Common myeloid progenitor, CD34-positive (primary cell): ENCODE measurements at regions not wholly inside any gene's neighbourhood (a gene's known extent, or its start where the extent isn't known, plus 50 kb on each side); places are given as distances from the start of the nearest gene placed in this dataset.

Source experiments
- CTCF ChIA-PET: fragments of 350-600 bp; sonication (Branson Sonifier 250); formaldehyde crosslinking; loops from one replicate; lab custom pipeline; 2021; ENCODE audit warnings: antibody characterized with exemption; lab: Charles Lee
- POLR2A ChIA-PET: fragments of 350-600 bp; sonication (Branson Sonifier 250); formaldehyde crosslinking; loops from one replicate; lab custom pipeline; 2021; ENCODE audit warnings: antibody characterized with exemption; lab: Charles Lee
- DNase-seq, 3 donors: peaks; one replicate each; pipeline versions ENCODE4 v3.0.0 to v3.0.0-alpha.2; 2013
- H3K27ac ChIP-seq, 2 experiments: 1 replicate in 1 of 2; 2 replicates in 1 of 2; pipeline ENCODE4 v1.7.0; 2013; ENCODE audit warnings: inconsistent platforms in 2 of 2, low read length in 2 of 2, mild to moderate bottlenecking in 2 of 2, low read depth in 1 of 2, moderate library complexity in 1 of 2; ENCODE audit not compliant: severe bottlenecking in 2 of 2, insufficient read depth in 1 of 2, poor library complexity in 1 of 2
- H3K27me3 ChIP-seq, 5 experiments: replicated peaks in 2 of 5; 1 replicate in 3 of 5; 2 replicates in 2 of 5; pipeline versions ENCODE4 v1.6.1 to v1.7.0; 2013; ENCODE audit warnings: low read length in 4 of 5, mild to moderate bottlenecking in 2 of 5, moderate library complexity in 2 of 5, inconsistent platforms in 1 of 5; ENCODE audit not compliant: insufficient read depth in 5 of 5, control insufficient read depth in 4 of 5
- H3K36me3 ChIP-seq, 4 experiments: 1 replicate in 2 of 4; 2 replicates in 2 of 4; pipeline versions ENCODE4 v1.6.1 to v1.7.0; 2013; ENCODE audit warnings: low read length in 3 of 4, control low read depth in 1 of 4, mild to moderate bottlenecking in 1 of 4; ENCODE audit not compliant: control insufficient read depth in 4 of 4, insufficient read depth in 4 of 4
- H3K4me1 ChIP-seq, 4 experiments: 1 replicate in 3 of 4; 2 replicates in 1 of 4; pipeline versions ENCODE4 v1.6.1 to v1.7.1; 2013; ENCODE audit warnings: low read length in 3 of 4, mild to moderate bottlenecking in 3 of 4, control low read depth in 1 of 4, inconsistent platforms in 1 of 4, moderate library complexity in 1 of 4; ENCODE audit not compliant: control insufficient read depth in 4 of 4, insufficient read depth in 4 of 4; ENCODE audit errors: control extremely low read depth in 1 of 4
- H3K4me3 ChIP-seq, 7 experiments: 1 replicate in 4 of 7; 2 replicates in 3 of 7; pipeline versions ENCODE4 v1.5.1 to v1.7.0; 2013; ENCODE audit warnings: mild to moderate bottlenecking in 7 of 7, low read length in 6 of 7, moderate library complexity in 6 of 7, inconsistent platforms in 2 of 7, low read depth in 2 of 7, control low read depth in 1 of 7; ENCODE audit not compliant: insufficient read depth in 4 of 7, control insufficient read depth in 1 of 7; ENCODE audit errors: extremely low read depth in 1 of 7
- H3K9me3 ChIP-seq, 5 experiments: 1 replicate in 4 of 5; 2 replicates in 1 of 5; pipeline versions ENCODE4 v1.6.1 to v1.7.1; 2013; ENCODE audit warnings: low read length in 4 of 5, mild to moderate bottlenecking in 2 of 5, inconsistent platforms in 1 of 5, low read depth in 1 of 5, moderate library complexity in 1 of 5; ENCODE audit not compliant: control insufficient read depth in 4 of 5, insufficient read depth in 2 of 5; ENCODE audit errors: control extremely low read depth in 1 of 5
- WGBS: methylation state at CpG from one replicate; pipeline ENCODE4 v1.1.5; 2013; ENCODE audit not compliant: insufficient coverage; 5-methylcytosine and 5-hydroxymethylcytosine counted together

DNA sequence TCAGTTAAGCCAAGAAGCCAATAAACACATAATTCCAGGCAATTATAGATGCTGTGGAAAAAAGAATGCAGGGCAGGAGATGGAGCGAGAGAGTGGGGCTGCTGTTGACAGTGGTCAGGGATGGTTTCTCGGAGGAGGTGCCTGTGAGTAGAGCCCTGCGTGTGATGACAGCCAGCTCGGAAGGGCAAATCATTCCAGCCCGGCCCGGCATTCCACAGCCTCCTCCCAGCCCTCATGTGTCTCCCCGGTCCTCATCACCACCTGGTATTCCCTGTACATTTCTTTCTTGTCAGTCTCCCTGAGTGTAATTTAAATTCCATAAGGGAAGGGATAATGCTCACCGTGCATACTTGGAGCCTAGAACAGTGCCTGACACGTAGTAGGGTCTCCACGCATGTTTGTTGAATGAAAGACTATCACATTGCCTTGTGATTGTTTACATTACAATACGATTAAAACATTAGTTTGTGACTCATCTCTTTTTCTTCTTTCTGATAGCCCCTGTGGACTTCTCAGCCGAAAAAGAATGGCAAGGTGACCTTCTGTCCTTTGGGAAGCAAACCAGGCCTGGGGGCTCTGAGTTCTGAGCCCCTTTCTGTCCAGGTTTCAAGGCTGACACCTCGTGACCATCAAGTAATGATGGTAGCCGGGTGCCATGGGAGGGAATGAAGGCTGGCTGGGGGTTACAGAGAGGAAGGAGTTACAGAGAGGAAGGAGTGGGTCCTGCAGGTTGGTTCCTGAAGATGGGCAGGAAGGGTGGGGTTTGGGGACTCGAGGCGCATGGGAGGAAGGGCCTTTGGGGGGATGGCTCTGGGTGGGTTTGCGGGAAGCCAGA, 379.5 kb upstream of the SULF2 start:
- DNase-seq, result no peak
- Histone ChIP-seq H3K27ac (no peak overlapping the region), H3K4me3 (no peak overlapping the region), H3K4me1 (no peaks in the 10 kb centered on the region), H3K36me3 (no peaks in the 10 kb centered on the region), H3K9me3 (no peaks in the 10 kb centered on the region), H3K27me3 (peaks cover 0 to 27% (median 0%) of the 10 kb centered on the region in 5 experiments)
- POLR2A ChIA-PET, result no interaction called here
- CTCF ChIA-PET, result no interaction called here
- 77% methylated on average over 13 of the region's 17 CpGs for WGBS

DNA sequence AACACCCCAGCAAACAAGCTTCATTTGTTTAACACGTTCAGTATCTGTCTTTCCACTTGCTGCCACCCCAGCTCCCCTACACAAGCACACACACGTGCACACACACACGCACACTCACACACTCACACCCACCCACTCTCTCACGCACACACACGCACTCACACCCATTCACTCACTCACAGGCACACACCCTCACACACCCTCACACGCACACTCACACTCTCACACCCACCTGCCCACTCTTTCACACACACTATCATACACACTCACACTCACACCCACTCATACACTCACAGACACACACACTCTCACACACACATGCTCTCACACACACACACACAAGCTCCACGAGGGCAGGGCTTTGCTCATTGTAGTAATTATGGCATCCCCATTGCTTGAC, 378.8 kb upstream of the SULF2 start:
- ChIA-PET POLR2A (no interaction called here), CTCF (no interaction called here)
- Histone ChIP-seq H3K4me3 (no peak overlapping the region), H3K4me1 (no peaks in the 10 kb centered on the region), H3K27ac (no peak overlapping the region), H3K36me3 (no peaks in the 10 kb centered on the region), H3K9me3 (no peaks in the 10 kb centered on the region), H3K27me3 (peaks cover 0 to 32% (median 0%) of the 10 kb centered on the region in 5 experiments)
- DNase-seq, result no peak
- WGBS, result 75% methylated on average over 6 of the region's 7 CpGs

DNA sequence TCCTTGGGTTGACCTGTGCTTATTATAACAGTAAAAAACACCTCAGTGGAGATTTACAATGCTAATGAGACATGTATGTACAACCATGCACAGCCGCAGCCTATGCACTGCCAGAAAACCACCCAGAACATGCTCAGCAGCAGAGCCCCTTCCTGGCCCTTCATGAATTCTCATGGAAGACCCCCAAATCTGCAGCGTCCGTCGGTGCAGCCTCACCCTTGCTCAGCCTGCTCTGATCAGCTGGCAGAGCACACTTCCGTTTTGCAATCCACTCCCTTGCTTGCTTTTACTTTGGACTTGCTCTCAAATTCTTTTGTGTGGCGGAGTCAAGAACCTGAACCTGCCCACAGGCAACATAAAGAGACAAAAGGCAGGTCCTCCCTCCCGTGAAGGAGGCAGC, 378.2 kb upstream of the SULF2 start:
- WGBS, result 63% methylated on average over 7 of the region's 7 CpGs
- H3K27me3 ChIP-seq, result peaks cover 0 to 30% (median 0%) of the 10 kb centered on the region in 5 experiments
- H3K9me3 ChIP-seq, result no peaks in the 10 kb centered on the region
- no peak overlapping the region for H3K4me3 ChIP-seq
- ChIA-PET POLR2A (no interaction called here), CTCF (no interaction called here)
- H3K36me3 ChIP-seq, result no peaks in the 10 kb centered on the region
- H3K27ac ChIP-seq, result no peak overlapping the region
- no peak for DNase-seq
- H3K4me1 ChIP-seq, result no peaks in the 10 kb centered on the region

DNA sequence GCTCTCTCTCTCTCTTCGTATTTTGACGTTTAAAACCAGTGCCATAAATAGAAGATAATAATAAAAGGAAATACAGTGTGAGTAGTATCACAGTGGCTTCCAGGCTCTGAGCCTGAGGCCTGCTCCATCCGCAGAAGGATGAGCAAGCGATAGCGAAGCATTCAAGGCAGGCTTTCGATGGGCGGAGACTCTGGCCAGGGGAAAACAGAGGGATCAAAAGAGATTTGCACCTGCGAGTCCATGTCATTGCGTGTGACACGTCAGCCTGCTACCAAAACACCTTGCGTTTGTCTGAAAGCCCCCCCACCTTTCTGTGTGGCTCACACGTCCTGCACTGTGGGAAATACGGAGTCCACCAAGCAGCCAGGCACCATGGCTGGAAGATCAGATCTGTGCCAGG, 377.3 kb upstream of the SULF2 start:
- ChIA-PET CTCF (no interaction called here), POLR2A (no interaction called here)
- Histone ChIP-seq H3K4me3 (no peak overlapping the region), H3K27ac (no peak overlapping the region), H3K36me3 (no peaks in the 10 kb centered on the region), H3K9me3 (peaks cover 0 to 1% (median 0%) of the 10 kb centered on the region in 5 experiments), H3K27me3 (peaks cover 0 to 27% (median 0%) of the 10 kb centered on the region in 5 experiments), H3K4me1 (no peaks in the 10 kb centered on the region)
- 90% methylated on average over 11 of the region's 13 CpGs for WGBS
- DNase-seq, result no peak

DNA sequence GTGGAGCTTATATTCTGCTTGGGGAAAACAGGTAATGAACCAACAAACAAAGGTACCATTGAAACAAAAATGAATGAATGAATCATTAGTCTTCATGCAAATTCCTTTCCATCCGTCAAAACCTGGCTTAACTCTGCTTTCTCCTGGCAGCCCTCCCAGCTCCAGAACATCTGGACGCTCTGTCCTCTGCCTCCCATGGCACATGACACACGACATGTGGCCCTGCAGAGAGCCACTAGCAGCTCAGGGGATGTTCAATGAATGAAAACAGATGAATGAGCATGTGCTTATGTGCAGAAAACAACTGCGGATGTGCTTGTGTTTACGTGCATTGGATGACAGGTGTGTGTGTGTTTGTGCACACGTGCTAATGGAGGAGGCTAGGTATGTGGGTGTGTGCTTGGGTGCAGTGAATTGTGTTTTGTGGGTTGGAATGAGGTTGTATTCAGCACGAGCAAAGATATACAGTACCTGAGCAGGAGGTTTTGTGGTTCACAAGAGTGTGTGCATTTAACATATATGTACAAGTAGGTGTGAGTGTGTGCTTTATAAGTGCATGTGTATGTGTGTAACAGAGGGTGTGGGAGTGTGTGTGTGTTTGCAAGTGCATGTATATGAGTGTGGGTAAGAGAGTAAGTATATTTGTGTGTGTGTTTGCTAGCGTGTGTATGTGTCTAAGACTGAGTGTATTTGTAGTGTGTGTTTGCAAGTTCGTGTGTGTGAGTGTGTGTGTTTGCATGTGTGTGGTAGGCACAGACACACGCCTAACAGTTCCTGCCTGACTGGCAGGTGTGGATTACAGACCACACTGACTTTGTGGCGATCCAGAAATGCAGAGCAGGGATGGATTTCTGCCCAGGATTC, 374.1 kb upstream of the SULF2 start:
- WGBS, result 89% methylated on average over 11 of the region's 11 CpGs
- peaks cover 0 to 14% (median 7%) of the 10 kb centered on the region in 5 experiments for H3K9me3 ChIP-seq
- peaks cover 0 to 11% (median 0%) of the 10 kb centered on the region in 5 experiments for H3K27me3 ChIP-seq
- DNase-seq, result no peak
- POLR2A ChIA-PET, result no interaction called here
- CTCF ChIA-PET, result no interaction called here
- H3K4me3 ChIP-seq, result no peak overlapping the region
- no peaks in the 10 kb centered on the region for H3K36me3 ChIP-seq
- H3K27ac ChIP-seq, result no peak overlapping the region
- H3K4me1 ChIP-seq, result no peaks in the 10 kb centered on the region

DNA sequence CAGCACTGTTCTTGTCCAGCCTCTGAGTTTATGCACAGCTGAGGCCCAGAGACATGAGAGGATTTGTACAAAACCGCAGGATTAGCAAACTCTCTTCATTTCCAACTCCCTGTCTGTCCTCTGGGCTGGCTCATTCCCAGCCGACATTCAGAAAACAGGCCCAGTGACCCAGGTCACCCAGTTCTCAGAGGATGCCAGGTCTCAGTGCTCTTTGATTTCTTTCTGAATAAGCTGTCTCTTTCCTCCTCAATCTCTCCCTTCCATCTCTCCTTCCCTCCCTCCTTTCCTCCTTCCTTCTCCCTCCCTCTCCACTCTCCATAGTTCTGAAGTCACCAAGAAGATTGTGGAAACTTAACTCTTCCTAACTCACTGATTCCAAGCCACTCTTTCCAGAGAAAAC, 372.7 kb upstream of the SULF2 start:
- H3K4me1 ChIP-seq, result no peaks in the 10 kb centered on the region
- no peak for DNase-seq
- peaks cover 0 to 8% (median 0%) of the 10 kb centered on the region in 5 experiments for H3K27me3 ChIP-seq
- ChIA-PET CTCF (no interaction called here), POLR2A (no interaction called here)
- H3K9me3 ChIP-seq, result peaks cover 0 to 14% (median 7%) of the 10 kb centered on the region in 5 experiments
- 89% methylated on average over 2 of the region's 2 CpGs for WGBS
- H3K4me3 ChIP-seq, result no peak overlapping the region
- H3K36me3 ChIP-seq, result no peaks in the 10 kb centered on the region
- H3K27ac ChIP-seq, result no peak overlapping the region
